ENCODE measurements at regions not wholly inside any gene's neighbourhood (a gene's known extent, or its start where the extent isn't known, plus 50 kb on each side); places are given as distances from the start of the nearest gene placed in this dataset.

- H4K8ac ChIP-seq (ENCODE audit: low read length): no peak overlapping the region
- 90% methylated on average over 12 of the region's 12 CpGs for WGBS
- no peaks in the 10 kb centered on the region for H3K27me3 ChIP-seq (ENCODE audit: control insufficient read depth in 1 of 2, insufficient read depth in 1 of 2, low read length in 2 of 2)
- H2BK12ac ChIP-seq (ENCODE audit: low read length in 2 of 2): no peak overlapping the region
- DNase-seq: no peak
- no peak overlapping the region for H2AK5ac ChIP-seq (ENCODE audit: low read length, severe bottlenecking)
- no peak overlapping the region for H3K27ac ChIP-seq (ENCODE audit: low read length, poor library complexity, severe bottlenecking)
- H3K4ac ChIP-seq (ENCODE audit: low read depth in 1 of 2, low read length in 2 of 2): no peak overlapping the region
- H3K36me3 ChIP-seq (ENCODE audit: control insufficient read depth in 1 of 2, insufficient read depth in 2 of 2, low read depth in 1 of 2, low read length in 2 of 2): no peaks in the 10 kb centered on the region
- no peak overlapping the region for H3K23ac ChIP-seq (ENCODE audit: low read length in 2 of 2)
- no peaks in the 10 kb centered on the region for H3K4me1 ChIP-seq (ENCODE audit: control insufficient read depth, insufficient read depth, low read depth, low read length)
- no peak overlapping the region for H3K4me3 ChIP-seq (ENCODE audit: insufficient read depth in 1 of 2, low read depth in 1 of 2, low read length in 2 of 2)
- H3K79me1 ChIP-seq (replicated peaks; ENCODE audit: low read length, poor library complexity, severe bottlenecking): no peaks in the 10 kb centered on the region
- peak overlapping the region in 1 of 2 experiments; percentile 16 for H3K18ac ChIP-seq (ENCODE audit: low read depth in 1 of 2, low read length in 2 of 2)
- H2BK15ac ChIP-seq (ENCODE audit: low read depth, poor library complexity, severe bottlenecking): no peak overlapping the region
- H2AFZ ChIP-seq (ENCODE audit: low read depth, low read length): no peak overlapping the region
- H3K4me2 ChIP-seq (ENCODE audit: low read length, poor library complexity, severe bottlenecking): no peak overlapping the region
- H2BK5ac ChIP-seq (ENCODE audit: low read depth, low read length, poor library complexity, severe bottlenecking): no peak overlapping the region
- H2BK120ac ChIP-seq (ENCODE audit: low read depth, low read length): no peak overlapping the region
- H3K9ac ChIP-seq (ENCODE audit: low read length): peak overlapping the region; percentile 31
- H3K14ac ChIP-seq (ENCODE audit: low read length in 2 of 2): no peak overlapping the region
- H4K91ac ChIP-seq (ENCODE audit: low read length): no peak overlapping the region
- no peaks in the 10 kb centered on the region for H3K9me3 ChIP-seq (ENCODE audit: control insufficient read depth, low read length)
Measured at GRCh38 chr2:101638181-101638711, 59.3 kb upstream of the MAP4K4 start.

GRCh38 chr2:101630224-101630949, 67.1 kb upstream of the MAP4K4 start:
- H3K79me1 ChIP-seq (replicated peaks; ENCODE audit: low read length, poor library complexity, severe bottlenecking): no peaks in the 10 kb centered on the region
- 93% methylated on average over 18 of the region's 18 CpGs for WGBS

GRCh38 chr2:101628030-101628392, 69.5 kb upstream of the MAP4K4 start:
- H3K4me1 ChIP-seq (ENCODE audit: control insufficient read depth, insufficient read depth, low read depth, low read length): peaks cover 3% of the 10 kb centered on the region
- no peak overlapping the region for H2BK5ac ChIP-seq (ENCODE audit: low read depth, low read length, poor library complexity, severe bottlenecking)
- WGBS: over 99% methylated on average over 11 of the region's 16 CpGs
- no peaks in the 10 kb centered on the region for H3K79me1 ChIP-seq (replicated peaks; ENCODE audit: low read length, poor library complexity, severe bottlenecking)
- H2BK120ac ChIP-seq (ENCODE audit: low read depth, low read length): no peak overlapping the region
- no peak overlapping the region for H4K8ac ChIP-seq (ENCODE audit: low read length)
- no peak overlapping the region for H3K18ac ChIP-seq (ENCODE audit: low read depth in 1 of 2, low read length in 2 of 2)
- H3K4ac ChIP-seq (ENCODE audit: low read depth in 1 of 2, low read length in 2 of 2): no peak overlapping the region
- H3K36me3 ChIP-seq (ENCODE audit: control insufficient read depth in 1 of 2, insufficient read depth in 2 of 2, low read depth in 1 of 2, low read length in 2 of 2): no peaks in the 10 kb centered on the region
- no peak for DNase-seq
- H3K27ac ChIP-seq (ENCODE audit: low read length, poor library complexity, severe bottlenecking): no peak overlapping the region
- H3K4me2 ChIP-seq (ENCODE audit: low read length, poor library complexity, severe bottlenecking): no peak overlapping the region
- H2AK5ac ChIP-seq (ENCODE audit: low read length, severe bottlenecking): no peak overlapping the region
- no peak overlapping the region for H4K91ac ChIP-seq (ENCODE audit: low read length)
- no peak overlapping the region for H3K14ac ChIP-seq (ENCODE audit: low read length in 2 of 2)
- no peak overlapping the region for H2BK15ac ChIP-seq (ENCODE audit: low read depth, poor library complexity, severe bottlenecking)
- no peaks in the 10 kb centered on the region for H3K27me3 ChIP-seq (ENCODE audit: control insufficient read depth in 1 of 2, insufficient read depth in 1 of 2, low read length in 2 of 2)
- no peak overlapping the region for H3K4me3 ChIP-seq (ENCODE audit: insufficient read depth in 1 of 2, low read depth in 1 of 2, low read length in 2 of 2)
- no peak overlapping the region for H3K23ac ChIP-seq (ENCODE audit: low read length in 2 of 2)
- no peak overlapping the region for H2BK12ac ChIP-seq (ENCODE audit: low read length in 2 of 2)
- H3K9me3 ChIP-seq (ENCODE audit: control insufficient read depth, low read length): no peaks in the 10 kb centered on the region
- no peak overlapping the region for H3K9ac ChIP-seq (ENCODE audit: low read length)
- no peak overlapping the region for H2AFZ ChIP-seq (ENCODE audit: low read depth, low read length)

More at GRCh38 chr2:101630224-101630949, 67.1 kb upstream of the MAP4K4 start:
- Histone ChIP-seq H4K8ac (ENCODE audit: low read length) (no peak overlapping the region), H3K27me3 (ENCODE audit: control insufficient read depth in 1 of 2, insufficient read depth in 1 of 2, low read length in 2 of 2) (no peaks in the 10 kb centered on the region), H3K4ac (ENCODE audit: low read depth in 1 of 2, low read length in 2 of 2) (no peak overlapping the region), H3K9me3 (ENCODE audit: control insufficient read depth, low read length) (no peaks in the 10 kb centered on the region), H3K4me1 (ENCODE audit: control insufficient read depth, insufficient read depth, low read depth, low read length) (peaks cover 3% of the 10 kb centered on the region), H4K91ac (ENCODE audit: low read length) (no peak overlapping the region), H3K18ac (ENCODE audit: low read depth in 1 of 2, low read length in 2 of 2) (no peak overlapping the region), H3K9ac (ENCODE audit: low read length) (no peak overlapping the region), H3K4me3 (ENCODE audit: insufficient read depth in 1 of 2, low read depth in 1 of 2, low read length in 2 of 2) (no peak overlapping the region), H2BK120ac (ENCODE audit: low read depth, low read length) (no peak overlapping the region), H2AFZ (ENCODE audit: low read depth, low read length) (no peak overlapping the region), H3K36me3 (ENCODE audit: control insufficient read depth in 1 of 2, insufficient read depth in 2 of 2, low read depth in 1 of 2, low read length in 2 of 2) (no peaks in the 10 kb centered on the region), H3K4me2 (ENCODE audit: low read length, poor library complexity, severe bottlenecking) (no peak overlapping the region), H3K14ac (ENCODE audit: low read length in 2 of 2) (no peak overlapping the region), H2BK12ac (ENCODE audit: low read length in 2 of 2) (no peak overlapping the region), H2AK5ac (ENCODE audit: low read length, severe bottlenecking) (no peak overlapping the region), H2BK15ac (ENCODE audit: low read depth, poor library complexity, severe bottlenecking) (no peak overlapping the region), H2BK5ac (ENCODE audit: low read depth, low read length, poor library complexity, severe bottlenecking) (no peak overlapping the region), H3K27ac (ENCODE audit: low read length, poor library complexity, severe bottlenecking) (no peak overlapping the region), H3K23ac (ENCODE audit: low read length in 2 of 2) (no peak overlapping the region)
- no peak for DNase-seq

GRCh38 chr2:101627285-101628029, 70.0 kb upstream of the MAP4K4 start:
- Histone ChIP-seq H3K9me3 (ENCODE audit: control insufficient read depth, low read length) (no peaks in the 10 kb centered on the region), H3K23ac (ENCODE audit: low read length in 2 of 2) (no peak overlapping the region), H3K4me2 (ENCODE audit: low read length, poor library complexity, severe bottlenecking) (no peak overlapping the region), H3K9ac (ENCODE audit: low read length) (no peak overlapping the region), H4K91ac (ENCODE audit: low read length) (no peak overlapping the region), H2BK120ac (ENCODE audit: low read depth, low read length) (no peak overlapping the region), H3K14ac (ENCODE audit: low read length in 2 of 2) (no peak overlapping the region), H3K18ac (ENCODE audit: low read depth in 1 of 2, low read length in 2 of 2) (no peak overlapping the region), H3K4me1 (ENCODE audit: control insufficient read depth, insufficient read depth, low read depth, low read length) (peaks cover 3% of the 10 kb centered on the region), H3K36me3 (ENCODE audit: control insufficient read depth in 1 of 2, insufficient read depth in 2 of 2, low read depth in 1 of 2, low read length in 2 of 2) (no peaks in the 10 kb centered on the region), H2BK15ac (ENCODE audit: low read depth, poor library complexity, severe bottlenecking) (no peak overlapping the region), H2BK5ac (ENCODE audit: low read depth, low read length, poor library complexity, severe bottlenecking) (no peak overlapping the region), H2AK5ac (ENCODE audit: low read length, severe bottlenecking) (no peak overlapping the region), H3K27me3 (ENCODE audit: control insufficient read depth in 1 of 2, insufficient read depth in 1 of 2, low read length in 2 of 2) (no peaks in the 10 kb centered on the region), H3K79me1 (replicated peaks; ENCODE audit: low read length, poor library complexity, severe bottlenecking) (no peaks in the 10 kb centered on the region), H2AFZ (ENCODE audit: low read depth, low read length) (no peak overlapping the region), H3K27ac (ENCODE audit: low read length, poor library complexity, severe bottlenecking) (no peak overlapping the region), H4K8ac (ENCODE audit: low read length) (no peak overlapping the region), H3K4ac (ENCODE audit: low read depth in 1 of 2, low read length in 2 of 2) (no peak overlapping the region), H3K4me3 (ENCODE audit: insufficient read depth in 1 of 2, low read depth in 1 of 2, low read length in 2 of 2) (no peak overlapping the region), H2BK12ac (ENCODE audit: low read length in 2 of 2) (no peak overlapping the region)
- DNase-seq: no peak
- WGBS: 88% methylated on average over 14 of the region's 14 CpGs
